Kasumi-1 (cell line): ENCODE measurements at regions not wholly inside any gene's neighbourhood (a gene's known extent, or its start where the extent isn't known, plus 50 kb on each side); places are given as distances from the start of the nearest gene placed in this dataset.
"Not testable (repeated sequence)": the region's sequence is repeated elsewhere in the genome, so short reads cannot be mapped to it uniquely, and the experiment has no call there.

Experiments
- DNase-seq, 2 experiments: peaks; one replicate each; lab custom pipeline; 2025; lab: John Stamatoyannopoulos, UW

GRCh38 chr3:106819440-106819839 lies 557.8 kb upstream of the CCDC54 start:
- no peak for DNase-seq

- DNase-seq = no peak
These were observed 556.4 kb upstream of the CCDC54 start for GRCh38 chr3:106820726-106821362.

GRCh38 chr3:106821801-106822200 lies 555.4 kb upstream of the CCDC54 start:
- no peak for DNase-seq

- no peak for DNase-seq
These were observed 555.0 kb upstream of the CCDC54 start for GRCh38 chr3:106822204-106822603.

GRCh38 chr3:106823701-106824100 lies 553.5 kb upstream of the CCDC54 start:
- DNase-seq = no peak

GRCh38 chr3:106824856-106825255 lies 552.4 kb upstream of the CCDC54 start:
- DNase-seq = peak; percentile 18 to 29

GRCh38 chr3:106825962-106826605 lies 551.2 kb upstream of the CCDC54 start:
- no peak for DNase-seq

- peak; percentile 37 to 50 for DNase-seq
These were observed 550.4 kb upstream of the CCDC54 start for GRCh38 chr3:106826791-106827311.

- no peak for DNase-seq
These were observed 549.6 kb upstream of the CCDC54 start for GRCh38 chr3:106827515-106828213.

- DNase-seq = no peak
These were observed 548.0 kb upstream of the CCDC54 start for GRCh38 chr3:106829206-106829605.

- no peak for DNase-seq
These were observed 546.9 kb upstream of the CCDC54 start for GRCh38 chr3:106830334-106830733.

- DNase-seq = no peak
These were observed 540.3 kb upstream of the CCDC54 start for GRCh38 chr3:106836906-106837305.

GRCh38 chr3:106837616-106838015 lies 539.6 kb upstream of the CCDC54 start:
- DNase-seq = no peak

- no peak for DNase-seq
These were observed 537.5 kb upstream of the CCDC54 start for GRCh38 chr3:106839576-106840280.

GRCh38 chr3:106840319-106840718 lies 536.9 kb upstream of the CCDC54 start:
- DNase-seq = no peak

GRCh38 chr3:106842151-106842550 lies 535.1 kb upstream of the CCDC54 start:
- DNase-seq = no peak

GRCh38 chr3:106844638-106845037 lies 532.6 kb upstream of the CCDC54 start:
- no peak for DNase-seq

- DNase-seq = no peak
These were observed 529.1 kb upstream of the CCDC54 start for GRCh38 chr3:106848099-106848498.

- no peak for DNase-seq
These were observed 526.8 kb upstream of the CCDC54 start for GRCh38 chr3:106850437-106850836.

GRCh38 chr3:106858321-106858720 lies 518.9 kb upstream of the CCDC54 start:
- DNase-seq = not testable (repeated sequence)

GRCh38 chr3:106860182-106860581 lies 517.1 kb upstream of the CCDC54 start:
- DNase-seq = no peak

- DNase-seq = no peak
These were observed 515.2 kb upstream of the CCDC54 start for GRCh38 chr3:106862067-106862466.
